ENCODE measurements at regions not wholly inside any gene's neighbourhood (a gene's known extent, or its start where the extent isn't known, plus 50 kb on each side); places are given as distances from the start of the nearest gene placed in this dataset.

DNA sequence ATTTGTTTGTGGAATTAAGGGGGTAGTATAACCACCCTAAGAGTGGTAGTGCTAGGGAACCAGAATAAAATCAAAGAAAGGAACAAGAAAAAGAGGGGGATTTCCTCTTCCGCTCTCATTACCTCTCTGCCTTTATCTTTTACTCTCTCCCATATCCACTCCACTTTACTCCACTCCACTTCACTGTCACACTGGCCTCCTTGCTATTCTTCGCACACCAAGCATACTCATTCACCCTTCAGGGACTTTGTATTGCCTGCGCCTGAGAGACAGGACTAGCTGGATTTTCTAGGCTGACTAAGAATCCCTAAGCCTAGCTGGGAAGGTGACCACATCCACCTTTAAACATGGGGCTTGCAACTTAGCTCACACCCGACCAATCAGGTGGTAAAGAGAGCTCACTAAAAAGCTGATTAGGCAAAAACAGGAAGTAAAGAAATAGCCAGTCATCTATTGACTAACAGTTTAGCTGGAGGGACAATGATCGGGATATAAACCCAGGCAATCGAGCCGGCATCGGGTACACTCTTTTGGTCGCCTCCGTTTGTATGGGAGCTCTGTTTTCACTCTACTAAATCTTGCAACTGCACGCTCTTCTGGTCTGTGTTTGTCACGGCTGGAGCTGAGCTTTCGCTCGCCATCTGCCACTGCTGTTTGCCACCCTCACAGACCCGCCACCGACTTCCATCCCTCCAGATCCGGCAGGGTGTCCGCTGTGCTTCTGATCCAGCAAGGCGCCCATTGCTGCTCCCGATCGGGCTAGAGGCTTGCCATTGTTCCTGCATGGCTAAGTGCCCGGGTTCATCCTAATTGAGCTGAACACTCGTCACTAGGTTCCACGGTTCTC, 121.8 kb downstream of the FAM170A start:
- TF ChIP-seq, protein P1, sequence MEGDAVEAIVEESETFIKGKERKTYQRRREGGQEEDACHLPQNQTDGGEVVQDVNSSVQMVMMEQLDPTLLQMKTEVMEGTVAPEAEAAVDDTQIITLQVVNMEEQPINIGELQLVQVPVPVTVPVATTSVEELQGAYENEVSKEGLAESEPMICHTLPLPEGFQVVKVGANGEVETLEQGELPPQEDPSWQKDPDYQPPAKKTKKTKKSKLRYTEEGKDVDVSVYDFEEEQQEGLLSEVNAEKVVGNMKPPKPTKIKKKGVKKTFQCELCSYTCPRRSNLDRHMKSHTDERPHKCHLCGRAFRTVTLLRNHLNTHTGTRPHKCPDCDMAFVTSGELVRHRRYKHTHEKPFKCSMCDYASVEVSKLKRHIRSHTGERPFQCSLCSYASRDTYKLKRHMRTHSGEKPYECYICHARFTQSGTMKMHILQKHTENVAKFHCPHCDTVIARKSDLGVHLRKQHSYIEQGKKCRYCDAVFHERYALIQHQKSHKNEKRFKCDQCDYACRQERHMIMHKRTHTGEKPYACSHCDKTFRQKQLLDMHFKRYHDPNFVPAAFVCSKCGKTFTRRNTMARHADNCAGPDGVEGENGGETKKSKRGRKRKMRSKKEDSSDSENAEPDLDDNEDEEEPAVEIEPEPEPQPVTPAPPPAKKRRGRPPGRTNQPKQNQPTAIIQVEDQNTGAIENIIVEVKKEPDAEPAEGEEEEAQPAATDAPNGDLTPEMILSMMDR (IDR thresholded peaks at IDR 0.05) = no peak
- TF ChIP-seq POLR2A (IDR thresholded peaks at IDR 0.05) = no peak
